Uterus (tissue), 3 donors: ENCODE measurements at regions not wholly inside any gene's neighbourhood (a gene's known extent, or its start where the extent isn't known, plus 50 kb on each side); places are given as distances from the start of the nearest gene placed in this dataset.

Experiments
- DNase-seq, 2 donors: peaks; one replicate each; pipeline ENCODE4 v3.0.0-alpha.2; 2019 to 2020
- H3K27ac ChIP-seq, 2 donors: fragments of 200-600 bp; sonication (generic); 1 replicate in 1 of 2; 2 replicates in 1 of 2; pipeline ENCODE4 v1.5.1; 2016 to 2018
- H3K27me3 ChIP-seq, 2 donors: fragments of 200-600 bp; sonication (generic); one replicate each; pipeline ENCODE4 v1.5.1; 2018 to 2019; ENCODE audit warnings: control low read depth in 1 of 2
- H3K36me3 ChIP-seq, 2 donors: fragments of 200-600 bp; sonication (generic); one replicate each; pipeline ENCODE4 v1.5.1; 2019; ENCODE audit warnings: control low read depth in 1 of 2
- H3K4me1 ChIP-seq, 2 donors: fragments of 200-600 bp; sonication (generic); one replicate each; pipeline ENCODE4 v1.5.1; 2018 to 2019; ENCODE audit warnings: control low read depth in 1 of 2
- H3K4me3 ChIP-seq, 2 donors: fragments of 200-600 bp; sonication (generic); 1 replicate in 1 of 2; 2 replicates in 1 of 2; pipeline ENCODE4 v1.5.1; 2018 to 2019; ENCODE audit warnings: mild to moderate bottlenecking in 1 of 2
- H3K9me3 ChIP-seq, 2 donors: fragments of 200-600 bp; sonication (generic); one replicate each; pipeline ENCODE4 v1.5.1; 2019; ENCODE audit warnings: control low read depth in 1 of 2
- CTCF ChIP-seq, 4 experiments: fragments of 200-600 bp in 2 of 4; fragments of 450-650 bp in 2 of 4; sonication (generic) in 2 of 4; IDR thresholded peaks; one replicate each; pipeline ENCODE4 v1.5.1; 2016 to 2019; ENCODE audit warnings: antibody characterized with exemption in 4 of 4, mild to moderate bottlenecking in 2 of 4, moderate library complexity in 1 of 4
- POLR2A ChIP-seq, 2 donors: fragments of 450-650 bp; IDR thresholded peaks; one replicate each; pipeline ENCODE4 v1.6.1; 2016; ENCODE audit warnings: antibody characterized with exemption in 2 of 2, mild to moderate bottlenecking in 1 of 2, moderate library complexity in 1 of 2
- intact Hi-C: fragments of 100-400 bp; cut with DNase I; formaldehyde crosslinking; loops from one replicate; pipeline ENCODE4 v1.15.1; 2023; ENCODE audit warnings: low total_unique reads
- donor health status: DM: yes; HTN: yes; CAD: no.

- Histone ChIP-seq H3K27ac (no peak overlapping the region), H3K9me3 (peaks cover 0 to 14% of the 10 kb centered on the region in 2 donors), H3K4me3 (no peak overlapping the region), H3K36me3 (no peaks in the 10 kb centered on the region), H3K27me3 (no peaks in the 10 kb centered on the region), H3K4me1 (no peaks in the 10 kb centered on the region)
- no peak for DNase-seq
- intact Hi-C loops: no loop called here
- TF ChIP-seq POLR2A (IDR thresholded peaks at IDR 0.05) (no peak), CTCF (IDR thresholded peaks at IDR 0.05) (no peak)
Measured at GRCh38 chr1:229086091-229086490, 184.8 kb upstream of the RAB4A start.

- H3K4me3 ChIP-seq: no peak overlapping the region
- no peaks in the 10 kb centered on the region for H3K4me1 ChIP-seq
- no peak for DNase-seq
- intact Hi-C loops: no loop called here
- H3K27me3 ChIP-seq: no peaks in the 10 kb centered on the region
- peaks cover 0 to 14% of the 10 kb centered on the region in 2 donors for H3K9me3 ChIP-seq
- H3K36me3 ChIP-seq: no peaks in the 10 kb centered on the region
- H3K27ac ChIP-seq: no peak overlapping the region
- TF ChIP-seq CTCF (IDR thresholded peaks at IDR 0.05): no peak
- TF ChIP-seq POLR2A (IDR thresholded peaks at IDR 0.05): no peak
Measured at GRCh38 chr1:229086686-229087085, 184.2 kb upstream of the RAB4A start.

GRCh38 chr1:229087339-229087738 lies 183.6 kb upstream of the RAB4A start:
- DNase-seq: no peak
- intact Hi-C loops: no loop called here
- H3K4me3 ChIP-seq: no peak overlapping the region

GRCh38 chr1:229087906-229088305 lies 183.0 kb upstream of the RAB4A start:
- no peak for DNase-seq
- no peak overlapping the region for H3K4me3 ChIP-seq
- H3K4me1 ChIP-seq: no peaks in the 10 kb centered on the region
- intact Hi-C loops: no loop called here
- H3K27me3 ChIP-seq: no peaks in the 10 kb centered on the region
- peaks cover 0 to 5% of the 10 kb centered on the region in 2 donors for H3K9me3 ChIP-seq
- no peaks in the 10 kb centered on the region for H3K36me3 ChIP-seq
- H3K27ac ChIP-seq: no peak overlapping the region
- TF ChIP-seq POLR2A (IDR thresholded peaks at IDR 0.05) (no peak), CTCF (IDR thresholded peaks at IDR 0.05) (no peak)

More at GRCh38 chr1:229087339-229087738, 183.6 kb upstream of the RAB4A start:
- no peak for TF ChIP-seq POLR2A (IDR thresholded peaks at IDR 0.05)
- TF ChIP-seq CTCF (IDR thresholded peaks at IDR 0.05): no peak
- Histone ChIP-seq H3K27me3 (no peaks in the 10 kb centered on the region), H3K27ac (no peak overlapping the region), H3K36me3 (no peaks in the 10 kb centered on the region), H3K9me3 (peaks cover 0 to 11% of the 10 kb centered on the region in 2 donors), H3K4me1 (no peaks in the 10 kb centered on the region)

GRCh38 chr1:229088711-229089110 lies 182.2 kb upstream of the RAB4A start:
- TF ChIP-seq CTCF (IDR thresholded peaks at IDR 0.05) (no peak), POLR2A (IDR thresholded peaks at IDR 0.05) (no peak)
- no peaks in the 10 kb centered on the region for H3K9me3 ChIP-seq
- no peaks in the 10 kb centered on the region for H3K36me3 ChIP-seq
- DNase-seq: no peak
- H3K4me1 ChIP-seq: peaks cover 0 to 2% of the 10 kb centered on the region in 2 donors
- no peaks in the 10 kb centered on the region for H3K27me3 ChIP-seq
- H3K4me3 ChIP-seq: no peak overlapping the region
- intact Hi-C loops: no loop called here
- H3K27ac ChIP-seq: no peak overlapping the region
